OCI-LY1 (cell line): ENCODE measurements at regions not wholly inside any gene's neighbourhood (a gene's known extent, or its start where the extent isn't known, plus 50 kb on each side); places are given as distances from the start of the nearest gene placed in this dataset.
"Not testable (repeated sequence)": the region's sequence is repeated elsewhere in the genome, so short reads cannot be mapped to it uniquely, and the experiment has no call there.

Experiments used
- H2AFZ ChIP-seq: fragments of 200-600 bp; sonication (generic), shearing (Covaris generic); 2 replicates; pipeline ENCODE4 v1.6.0; 2014; ENCODE audit warnings: antibody characterized with exemption, mild to moderate bottlenecking, low read length
- H3F3A ChIP-seq: fragments of 200-600 bp; sonication (generic), shearing (Covaris generic); 2 replicates; pipeline ENCODE4 v1.6.0; 2014; ENCODE audit warnings: mild to moderate bottlenecking, antibody characterized with exemption, low read length, moderate library complexity; ENCODE audit not compliant: insufficient read depth
- H3K27ac ChIP-seq: fragments of 200-600 bp; sonication (generic); 2 replicates; pipeline ENCODE4 v1.5.1; 2014; ENCODE audit warnings: low read length, mixed run types, mild to moderate bottlenecking, low read depth; ENCODE audit not compliant: poor library complexity, severe bottlenecking
- H3K27me3 ChIP-seq: fragments of 200-600 bp; sonication (generic); 2 replicates; pipeline ENCODE4 v1.6.0; 2014; ENCODE audit warnings: antibody characterized with exemption, mild to moderate bottlenecking, low read length, moderate library complexity; ENCODE audit not compliant: insufficient read depth
- H3K36me3 ChIP-seq: fragments of 200-600 bp; sonication (generic); 2 replicates; pipeline ENCODE4 v1.6.1; 2014; ENCODE audit warnings: mild to moderate bottlenecking, antibody characterized with exemption, low read length, moderate library complexity, mixed read lengths; ENCODE audit not compliant: insufficient read depth
- H3K4me1 ChIP-seq: fragments of 200-600 bp; sonication (generic); 2 replicates; pipeline ENCODE4 v1.5.1; 2014; ENCODE audit warnings: mild to moderate bottlenecking, low read length, moderate library complexity; ENCODE audit not compliant: insufficient read depth, severe bottlenecking
- H3K4me2 ChIP-seq: fragments of 200-600 bp; sonication (generic), shearing (Covaris generic); 2 replicates; pipeline ENCODE4 v1.6.1; 2014; ENCODE audit warnings: low read length
- H3K4me3 ChIP-seq: fragments of 200-600 bp; sonication (generic); 2 replicates; pipeline ENCODE4 v1.5.1; 2014; ENCODE audit warnings: low read length, low read depth, mild to moderate bottlenecking, mixed read lengths; ENCODE audit not compliant: poor library complexity, severe bottlenecking
- H3K79me2 ChIP-seq: fragments of 200-600 bp; shearing (Covaris generic); 2 replicates; pipeline ENCODE4 v1.6.1; 2016; ENCODE audit warnings: mixed run types, low read length, mixed read lengths; ENCODE audit not compliant: insufficient read depth
- H3K9ac ChIP-seq: fragments of 200-600 bp; sonication (generic), shearing (Covaris generic); 2 replicates; pipeline ENCODE4 v1.6.1; 2014; ENCODE audit warnings: mild to moderate bottlenecking, low read length, mixed read lengths
- H3K9me2 ChIP-seq: fragments of 200-600 bp; sonication (generic), shearing (Covaris generic); 2 replicates; pipeline ENCODE4 v1.6.1; 2014; ENCODE audit warnings: low read depth, mild to moderate bottlenecking, low read length, mixed read lengths
- H3K9me3 ChIP-seq: fragments of 200-600 bp; shearing (Covaris generic); 2 replicates; pipeline ENCODE4 v1.6.1; 2014; ENCODE audit warnings: low read length, mixed read lengths
- H4K20me1 ChIP-seq: fragments of 200-600 bp; sonication (generic), shearing (Covaris generic); 2 replicates; pipeline ENCODE4 v1.6.0; 2016; ENCODE audit warnings: mild to moderate bottlenecking, low read length; ENCODE audit not compliant: insufficient read depth
- EZH2 ChIP-seq: fragments of 200-600 bp; sonication (generic), shearing (Covaris generic); IDR thresholded peaks from 2 replicates; pipeline ENCODE4 v1.8.0; 2017; ENCODE audit warnings: borderline replicate concordance, mixed run types, mild to moderate bottlenecking, antibody characterized with exemption, low read length, moderate library complexity, mixed read lengths
- TF ChIP-seq, protein P1 (sequence below): fragments of 200-600 bp; sonication (generic), shearing (Covaris generic); IDR thresholded peaks from 2 replicates; pipeline ENCODE4 v1.5.1; 2017; ENCODE audit warnings: mild to moderate bottlenecking, antibody characterized with exemption, low read length, moderate library complexity, mixed read lengths

DNA sequence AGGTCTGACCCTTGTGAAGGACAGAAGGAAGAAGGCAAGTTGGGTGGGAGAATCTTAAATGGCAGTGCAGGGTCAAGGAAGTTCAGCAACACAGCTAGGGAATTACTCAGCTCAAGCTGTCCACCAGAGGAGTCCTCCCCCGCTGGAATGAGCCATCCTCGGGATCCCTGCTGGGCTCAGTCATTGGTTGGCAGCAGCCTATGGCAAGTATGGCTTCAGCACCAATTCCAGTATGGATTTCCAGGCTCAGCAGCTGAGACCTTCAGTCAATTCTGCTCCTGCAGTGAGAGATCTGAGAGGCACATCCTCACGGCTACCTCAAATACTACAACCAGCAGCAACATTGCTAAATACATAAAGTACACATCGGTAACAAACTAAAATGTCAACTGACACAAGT, 280.6 kb upstream of the PIK3R1 start:
- Histone ChIP-seq H3K27me3 (no peaks in the 10 kb centered on the region), H3K36me3 (no peaks in the 10 kb centered on the region), H3K27ac (no peak overlapping the region), H3K4me3 (no peak overlapping the region), H3K79me2 (no peaks in the 10 kb centered on the region), H2AFZ (no peak overlapping the region), H3F3A (no peaks in the 10 kb centered on the region), H3K4me2 (no peak overlapping the region), H3K9ac (no peak overlapping the region), H3K9me3 (no peaks in the 10 kb centered on the region), H4K20me1 (no peaks in the 10 kb centered on the region), H3K4me1 (no peaks in the 10 kb centered on the region), H3K9me2 (no peaks in the 10 kb centered on the region)
- TF ChIP-seq EZH2: no peak
- TF ChIP-seq, protein P1, sequence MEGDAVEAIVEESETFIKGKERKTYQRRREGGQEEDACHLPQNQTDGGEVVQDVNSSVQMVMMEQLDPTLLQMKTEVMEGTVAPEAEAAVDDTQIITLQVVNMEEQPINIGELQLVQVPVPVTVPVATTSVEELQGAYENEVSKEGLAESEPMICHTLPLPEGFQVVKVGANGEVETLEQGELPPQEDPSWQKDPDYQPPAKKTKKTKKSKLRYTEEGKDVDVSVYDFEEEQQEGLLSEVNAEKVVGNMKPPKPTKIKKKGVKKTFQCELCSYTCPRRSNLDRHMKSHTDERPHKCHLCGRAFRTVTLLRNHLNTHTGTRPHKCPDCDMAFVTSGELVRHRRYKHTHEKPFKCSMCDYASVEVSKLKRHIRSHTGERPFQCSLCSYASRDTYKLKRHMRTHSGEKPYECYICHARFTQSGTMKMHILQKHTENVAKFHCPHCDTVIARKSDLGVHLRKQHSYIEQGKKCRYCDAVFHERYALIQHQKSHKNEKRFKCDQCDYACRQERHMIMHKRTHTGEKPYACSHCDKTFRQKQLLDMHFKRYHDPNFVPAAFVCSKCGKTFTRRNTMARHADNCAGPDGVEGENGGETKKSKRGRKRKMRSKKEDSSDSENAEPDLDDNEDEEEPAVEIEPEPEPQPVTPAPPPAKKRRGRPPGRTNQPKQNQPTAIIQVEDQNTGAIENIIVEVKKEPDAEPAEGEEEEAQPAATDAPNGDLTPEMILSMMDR: no peak

DNA sequence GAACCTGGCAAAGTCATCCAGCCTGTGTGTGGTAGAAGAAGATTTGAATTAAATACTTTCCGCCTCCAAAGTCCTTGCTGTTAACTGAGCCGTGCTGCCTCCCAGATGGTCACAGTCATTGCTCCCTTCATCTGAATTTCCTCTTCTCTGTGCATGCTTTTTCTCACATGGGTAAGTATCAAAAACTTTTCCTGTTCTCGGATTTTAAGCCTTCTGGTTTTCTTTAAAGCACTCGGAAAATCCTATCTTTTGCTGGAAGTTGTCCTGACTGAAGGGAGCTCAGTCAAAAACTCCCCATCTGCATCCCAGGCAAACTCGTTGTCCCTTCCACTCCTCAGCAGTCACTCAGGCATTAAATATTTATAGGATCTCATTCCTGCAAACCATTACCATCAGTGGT, 290.0 kb upstream of the PIK3R1 start:
- Histone ChIP-seq H3K27me3 (no peaks in the 10 kb centered on the region), H3K4me3 (no peak overlapping the region), H3K9me3 (no peaks in the 10 kb centered on the region), H3K4me2 (no peak overlapping the region), H3F3A (no peaks in the 10 kb centered on the region), H3K27ac (no peak overlapping the region), H3K36me3 (no peaks in the 10 kb centered on the region), H3K79me2 (no peaks in the 10 kb centered on the region), H4K20me1 (no peaks in the 10 kb centered on the region), H2AFZ (no peak overlapping the region), H3K4me1 (no peaks in the 10 kb centered on the region), H3K9ac (no peak overlapping the region), H3K9me2 (no peaks in the 10 kb centered on the region)
- TF ChIP-seq, protein P1: no peak
- TF ChIP-seq EZH2: no peak

DNA sequence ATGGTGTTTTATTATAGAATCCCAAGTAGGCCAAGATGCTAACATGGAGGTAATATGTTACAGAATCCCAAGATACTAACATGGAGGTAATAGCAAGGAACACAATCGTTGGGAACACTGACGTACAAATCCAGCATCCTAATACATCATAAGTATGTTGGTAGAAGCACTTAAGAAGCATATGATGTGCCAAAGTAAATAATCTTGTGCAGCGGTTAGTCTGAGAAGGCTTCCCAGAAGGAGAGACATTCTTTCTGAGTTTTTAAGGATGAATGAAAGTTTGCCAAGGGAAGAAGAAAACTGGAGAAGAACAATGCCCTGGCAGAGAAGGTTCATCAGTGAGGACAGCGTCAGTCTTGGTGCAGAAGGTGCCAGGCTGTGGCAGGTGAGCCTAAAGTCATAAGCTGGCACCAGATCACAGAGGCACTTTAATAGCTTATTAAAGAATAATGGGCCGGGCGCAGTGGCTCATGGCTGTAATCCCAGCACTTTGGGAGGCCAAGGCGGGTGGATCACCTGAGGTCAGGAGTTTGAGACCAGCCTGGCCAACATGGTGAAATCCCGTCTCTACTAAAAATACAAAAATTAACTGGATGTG, 294.5 kb upstream of the PIK3R1 start:
- Histone ChIP-seq H3K79me2 (no peaks in the 10 kb centered on the region), H2AFZ (no peak overlapping the region), H3K27me3 (no peaks in the 10 kb centered on the region), H3K4me1 (no peaks in the 10 kb centered on the region), H3K9me2 (no peaks in the 10 kb centered on the region), H3K27ac (no peak overlapping the region), H3K36me3 (no peaks in the 10 kb centered on the region), H3K9ac (no peak overlapping the region), H3K9me3 (no peaks in the 10 kb centered on the region), H3K4me3 (no peak overlapping the region), H4K20me1 (no peaks in the 10 kb centered on the region), H3F3A (no peaks in the 10 kb centered on the region), H3K4me2 (no peak overlapping the region)
- TF ChIP-seq, protein P1: no peak
- no peak for TF ChIP-seq EZH2

DNA sequence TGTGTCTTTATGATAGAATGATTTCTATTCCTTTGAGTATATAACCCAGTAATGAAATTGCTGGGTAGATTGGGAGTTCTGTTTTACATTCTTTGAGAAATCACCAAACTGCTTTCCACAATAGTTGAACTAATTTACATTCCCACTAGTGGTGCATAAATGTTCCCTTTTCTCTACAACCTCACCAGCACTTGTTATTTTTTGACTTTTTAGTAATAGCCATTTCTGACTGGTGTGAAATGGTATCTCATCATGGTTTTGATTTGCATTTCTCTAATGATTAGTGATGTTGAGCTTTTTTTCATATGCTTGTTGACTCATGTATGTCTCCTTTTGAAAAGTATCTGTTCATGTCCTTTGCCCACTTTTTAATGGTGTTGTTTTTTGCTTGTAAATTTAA, 296.0 kb upstream of the PIK3R1 start:
- not testable (repeated sequence) for H2AFZ ChIP-seq, H3K4me1 ChIP-seq, H3K27me3 ChIP-seq, H3K79me2 ChIP-seq, H3K9ac ChIP-seq, H3K27ac ChIP-seq, H3K4me2 ChIP-seq, H4K20me1 ChIP-seq, H3F3A ChIP-seq, H3K9me3 ChIP-seq, H3K4me3 ChIP-seq, H3K36me3 ChIP-seq, H3K9me2 ChIP-seq
